ENCODE measurements at regions not wholly inside any gene's neighbourhood (a gene's known extent, or its start where the extent isn't known, plus 50 kb on each side); places are given as distances from the start of the nearest gene placed in this dataset.

- TF ChIP-seq CTCF (IDR thresholded peaks at IDR 0.05): no peak
- no peak for TF ChIP-seq POLR2A (IDR thresholded peaks at IDR 0.05)
Measured at GRCh38 chr15:92224843-92225242, 168.8 kb upstream of the ST8SIA2 start.

Data from breast epithelium (tissue), 3 donors.